PC-9 (cell line): ENCODE measurements at regions not wholly inside any gene's neighbourhood (a gene's known extent, or its start where the extent isn't known, plus 50 kb on each side); places are given as distances from the start of the nearest gene placed in this dataset.

ENCODE experiments used
- BruUV-seq: library from RNA; stranded (reverse); fragments of 400-500 nt; replicated peaks from 2 replicates; lab custom pipeline; 2021; lab: Mats Ljungman, UMichigan
- CTCF ChIA-PET: fragments of 300-600 bp; sonication (Branson Sonifier 250); formaldehyde crosslinking; loops from one replicate; lab custom pipeline; 2022; ENCODE audit warnings: antibody characterized with exemption; lab: Charles Lee
- POLR2A ChIA-PET: fragments of 300-600 bp; sonication (Branson Sonifier 250); formaldehyde crosslinking; loops from one replicate; lab custom pipeline; 2022; ENCODE audit warnings: antibody characterized with exemption; ENCODE audit not compliant: unreplicated experiment; lab: Charles Lee
- DNase-seq, 2 experiments: peaks; one replicate each; pipeline versions ENCODE4 v3.0.0 to v3.0.0-alpha.2; 2015 to 2022; ENCODE audit warnings: mixed read lengths in 1 of 2
- H2AFZ ChIP-seq: fragments of 200-600 bp; sonication (generic); 2 replicates; pipeline ENCODE4 v1.8.1; 2017; ENCODE audit warnings: antibody characterized with exemption
- H3F3A ChIP-seq: fragments of 200-600 bp; sonication (generic); 2 replicates; pipeline ENCODE4 v1.8.1; 2017; ENCODE audit warnings: antibody characterized with exemption, mild to moderate bottlenecking, low read depth; ENCODE audit not compliant: insufficient read depth
- H3K27ac ChIP-seq: fragments of 200-600 bp; sonication (generic); 2 replicates; pipeline ENCODE4 v1.6.1; 2016; ENCODE audit warnings: mixed run types
- H3K27me3 ChIP-seq: fragments of 200-600 bp; sonication (generic); 2 replicates; pipeline ENCODE4 v1.6.1; 2016; ENCODE audit warnings: low read depth, mixed run types; ENCODE audit not compliant: insufficient read depth
- H3K36me3 ChIP-seq: fragments of 200-600 bp; sonication (generic); 2 replicates; pipeline ENCODE4 v1.6.1; 2016; ENCODE audit warnings: low read depth, mixed run types
- H3K4me1 ChIP-seq: fragments of 200-600 bp; sonication (generic); replicated peaks from 2 replicates; pipeline ENCODE4 v1.6.1; 2016; ENCODE audit warnings: mixed run types; ENCODE audit not compliant: insufficient read depth
- H3K4me2 ChIP-seq: fragments of 200-600 bp; sonication (generic); 2 replicates; pipeline ENCODE4 v1.6.1; 2017; ENCODE audit warnings: mixed run types
- H3K4me3 ChIP-seq: fragments of 200-600 bp; sonication (generic); 2 replicates; pipeline ENCODE4 v1.6.1; 2016; ENCODE audit warnings: mixed run types
- H3K79me2 ChIP-seq: fragments of 200-600 bp; sonication (generic); 2 replicates; pipeline ENCODE4 v1.6.1; 2017; ENCODE audit warnings: low read depth, mixed run types
- H3K9me2 ChIP-seq: fragments of 200-600 bp; sonication (generic); 2 replicates; pipeline ENCODE4 v1.8.1; 2017; ENCODE audit warnings: mild to moderate bottlenecking; ENCODE audit not compliant: insufficient read depth
- H3K9me3 ChIP-seq: fragments of 200-600 bp; sonication (generic); 2 replicates; pipeline ENCODE4 v1.8.1; 2016; ENCODE audit warnings: low read depth; ENCODE audit not compliant: insufficient read depth
- H4K20me1 ChIP-seq: fragments of 200-600 bp; sonication (generic); 2 replicates; pipeline ENCODE4 v1.8.1; 2017; ENCODE audit not compliant: insufficient read depth
- CTCF ChIP-seq: fragments of 200-600 bp; sonication (generic); conservative IDR thresholded peaks from 2 replicates; pipeline ENCODE4 v1.6.1; 2017; ENCODE audit warnings: mixed run types, antibody characterized with exemption, mild to moderate bottlenecking, moderate library complexity
- EZH2 ChIP-seq: fragments of 200-600 bp; sonication (generic); IDR thresholded peaks from 2 replicates; pipeline ENCODE4 v1.8.0; 2017; ENCODE audit warnings: antibody characterized with exemption, low read depth
- intact Hi-C: fragments of 100-400 bp; cut with micrococcal nuclease; formaldehyde crosslinking; loops from one replicate; pipeline ENCODE4 v1.10.0; 2022; ENCODE audit not compliant: unreplicated experiment

- Histone ChIP-seq H3K36me3 (no peaks in the 10 kb centered on the region), H3F3A (no peaks in the 10 kb centered on the region), H3K4me3 (no peak overlapping the region), H3K9me3 (no peaks in the 10 kb centered on the region), H3K9me2 (no peaks in the 10 kb centered on the region), H3K79me2 (no peaks in the 10 kb centered on the region), H3K4me2 (no peak overlapping the region), H3K27ac (no peak overlapping the region), H4K20me1 (no peaks in the 10 kb centered on the region), H2AFZ (no peak overlapping the region), H3K4me1 (no peaks in the 10 kb centered on the region), H3K27me3 (peaks cover 53% of the 10 kb centered on the region)
- intact Hi-C loops, result no loop called here
- no TSS peak for BruUV-seq
- ChIA-PET POLR2A (no interaction called here), CTCF (no interaction called here)
- TF ChIP-seq EZH2 (no peak), CTCF (no peak)
- DNase-seq, result no peak
These were observed 430.1 kb downstream of the MED13L start for GRCh38 chr12:115847398-115847797.

GRCh38 chr12:115846516-115846915 lies 431.0 kb downstream of the MED13L start:
- no TSS peak for BruUV-seq
- Histone ChIP-seq H3K79me2 (no peaks in the 10 kb centered on the region), H3K27ac (no peak overlapping the region), H3K4me2 (no peak overlapping the region), H4K20me1 (no peaks in the 10 kb centered on the region), H3K27me3 (peaks cover 61% of the 10 kb centered on the region), H3K4me1 (no peaks in the 10 kb centered on the region), H3F3A (no peaks in the 10 kb centered on the region), H3K36me3 (no peaks in the 10 kb centered on the region), H3K4me3 (no peak overlapping the region), H3K9me3 (no peaks in the 10 kb centered on the region), H2AFZ (no peak overlapping the region), H3K9me2 (no peaks in the 10 kb centered on the region)
- TF ChIP-seq EZH2, result no peak
- intact Hi-C loops, result no loop called here
- ChIA-PET CTCF (no interaction called here), POLR2A (no interaction called here)
- no peak for DNase-seq

- CTCF ChIA-PET, result no interaction called here
- H3F3A ChIP-seq, result no peaks in the 10 kb centered on the region
- no TSS peak for BruUV-seq
These were observed 437.3 kb downstream of the MED13L start for GRCh38 chr12:115840159-115840558.

More at GRCh38 chr12:115840159-115840558, 437.3 kb downstream of the MED13L start:
- no peak overlapping the region for H3K27ac ChIP-seq
- no peak overlapping the region for H2AFZ ChIP-seq
- H4K20me1 ChIP-seq, result no peaks in the 10 kb centered on the region
- H3K79me2 ChIP-seq, result no peaks in the 10 kb centered on the region
- no peaks in the 10 kb centered on the region for H3K9me2 ChIP-seq
- intact Hi-C loops, result no loop called here
- DNase-seq, result no peak
- H3K27me3 ChIP-seq, result peaks cover 63% of the 10 kb centered on the region
- H3K4me3 ChIP-seq, result no peak overlapping the region
- POLR2A ChIA-PET, result no interaction called here
- no peak overlapping the region for H3K4me2 ChIP-seq
- no peaks in the 10 kb centered on the region for H3K4me1 ChIP-seq
- no peaks in the 10 kb centered on the region for H3K36me3 ChIP-seq
- H3K9me3 ChIP-seq, result no peaks in the 10 kb centered on the region
- TF ChIP-seq CTCF (no peak), EZH2 (no peak)
